Liver (tissue), 8 donors: ENCODE measurements at regions not wholly inside any gene's neighbourhood (a gene's known extent, or its start where the extent isn't known, plus 50 kb on each side); places are given as distances from the start of the nearest gene placed in this dataset.

Experiments
- DNase-seq: peaks from one replicate; pipeline ENCODE4 v3.0.0-alpha.2; 2017; ENCODE audit warnings: low spot score
- H3K27ac ChIP-seq, 2 donors: one replicate each; pipeline ENCODE4 v1.7.0; 2013; ENCODE audit warnings: inconsistent platforms in 2 of 2, low read length in 2 of 2, control low read depth in 1 of 2, low read depth in 1 of 2, mild to moderate bottlenecking in 1 of 2
- H3K27me3 ChIP-seq, 4 donors: one replicate each; pipeline versions ENCODE4 v1.6.1 to v1.7.0; 2013; ENCODE audit warnings: low read length in 3 of 4, inconsistent platforms in 1 of 4, mild to moderate bottlenecking in 1 of 4, moderate library complexity in 1 of 4; ENCODE audit not compliant: control insufficient read depth in 4 of 4, insufficient read depth in 4 of 4
- H3K36me3 ChIP-seq, 4 donors: one replicate each; pipeline versions ENCODE4 v1.6.1 to v1.7.0; 2013; ENCODE audit warnings: low read length in 3 of 4, mild to moderate bottlenecking in 3 of 4, low read depth in 1 of 4, moderate library complexity in 1 of 4; ENCODE audit not compliant: control insufficient read depth in 4 of 4, insufficient read depth in 3 of 4
- H3K4me1 ChIP-seq, 4 donors: one replicate each; pipeline versions ENCODE4 v1.6.1 to v1.7.0; 2013; ENCODE audit warnings: low read length in 3 of 4, mild to moderate bottlenecking in 3 of 4, moderate library complexity in 1 of 4; ENCODE audit not compliant: control insufficient read depth in 4 of 4, insufficient read depth in 4 of 4
- H3K4me3 ChIP-seq, 3 donors: one replicate each; pipeline versions ENCODE4 v1.6.1 to v1.7.0; 2013; ENCODE audit warnings: low read length in 3 of 3, control low read depth in 1 of 3, low read depth in 1 of 3, mild to moderate bottlenecking in 1 of 3
- H3K9ac ChIP-seq, 2 donors: one replicate each; pipeline ENCODE4 v1.7.0; 2013; ENCODE audit warnings: low read length in 2 of 2, mild to moderate bottlenecking in 2 of 2, moderate library complexity in 2 of 2, control low read depth in 1 of 2, low read depth in 1 of 2
- H3K9me3 ChIP-seq, 4 donors: one replicate each; pipeline versions ENCODE4 v1.6.1 to v1.7.0; 2013; ENCODE audit warnings: low read length in 3 of 4; ENCODE audit not compliant: control insufficient read depth in 4 of 4
- ATF3 ChIP-seq: IDR thresholded peaks from 2 replicates; pipeline ENCODE4 v1.6.1; 2016; ENCODE audit warnings: antibody characterized with exemption
- EGR1 ChIP-seq, 2 donors: IDR thresholded peaks; 2 replicates each; pipeline ENCODE4 v1.6.1; 2016 to 2018; ENCODE audit warnings: antibody characterized with exemption in 2 of 2, low read depth in 2 of 2
- FOXA1 ChIP-seq: IDR thresholded peaks from 2 replicates; pipeline ENCODE4 v1.6.1; 2016; ENCODE audit warnings: antibody characterized with exemption
- FOXA2 ChIP-seq: IDR thresholded peaks from 2 replicates; pipeline ENCODE4 v1.6.1; 2016; ENCODE audit warnings: antibody characterized with exemption
- GABPA ChIP-seq, 2 donors: IDR thresholded peaks in 1 of 2; conservative IDR thresholded peaks in 1 of 2; 2 replicates each; pipeline ENCODE4 v1.6.1; 2016; ENCODE audit warnings: antibody characterized with exemption in 2 of 2, mild to moderate bottlenecking in 1 of 2, moderate library complexity in 1 of 2
- HNF4A ChIP-seq, 2 donors: conservative IDR thresholded peaks; 2 replicates each; pipeline ENCODE4 v1.6.1; 2016; ENCODE audit warnings: antibody characterized with exemption in 2 of 2, mild to moderate bottlenecking in 2 of 2
- HNF4G ChIP-seq: IDR thresholded peaks from 2 replicates; pipeline ENCODE4 v1.6.1; 2016; ENCODE audit warnings: antibody characterized with exemption
- JUND ChIP-seq, 2 donors: IDR thresholded peaks; 2 replicates each; pipeline ENCODE4 v1.6.1; 2016; ENCODE audit warnings: antibody characterized with exemption in 2 of 2
- NR2F2 ChIP-seq: IDR thresholded peaks from 2 replicates; pipeline ENCODE4 v1.6.1; 2016; ENCODE audit warnings: antibody characterized with exemption
- RAD21 ChIP-seq, 2 donors: IDR thresholded peaks; 2 replicates each; pipeline ENCODE4 v1.6.1; 2016; ENCODE audit warnings: antibody characterized with exemption in 2 of 2, mild to moderate bottlenecking in 2 of 2
- RXRA ChIP-seq, 2 donors: IDR thresholded peaks; 2 replicates each; pipeline ENCODE4 v1.6.1; 2017 to 2018; ENCODE audit warnings: antibody characterized with exemption in 2 of 2, mild to moderate bottlenecking in 1 of 2
- SP1 ChIP-seq: IDR thresholded peaks from 2 replicates; pipeline ENCODE4 v1.6.1; 2018; ENCODE audit warnings: antibody characterized with exemption, mild to moderate bottlenecking
- TAF1 ChIP-seq: conservative IDR thresholded peaks from 2 replicates; pipeline ENCODE4 v1.6.1; 2016; ENCODE audit warnings: antibody characterized with exemption, mild to moderate bottlenecking
- YY1 ChIP-seq: IDR thresholded peaks from 2 replicates; pipeline ENCODE4 v1.6.1; 2016; ENCODE audit warnings: antibody characterized with exemption, mild to moderate bottlenecking
- WGBS: extraction: QIAGEN DNeasy Blood & Tissue Kit; methylation state at CpG from one replicate; pipeline ENCODE4 v1.1.7; 2013; 5-methylcytosine and 5-hydroxymethylcytosine counted together
- TF ChIP-seq, protein P1 (sequence below): fragments of 150-350 bp; IDR thresholded peaks from 2 replicates; pipeline ENCODE4 v1.5.1; 2017; ENCODE audit warnings: improper control_type of control experiment, low read depth, low read length; ENCODE audit not compliant: missing input control
- TF ChIP-seq, protein P2 (sequence below): IDR thresholded peaks from 2 replicates; pipeline ENCODE4 v1.6.1; 2016; ENCODE audit warnings: antibody characterized with exemption, mild to moderate bottlenecking
- TF ChIP-seq, protein P3 (sequence below): IDR thresholded peaks from 2 replicates; pipeline ENCODE4 v1.6.1; 2016; ENCODE audit warnings: antibody characterized with exemption
- TF ChIP-seq, protein P4 (sequence below): IDR thresholded peaks from 2 replicates; pipeline ENCODE4 v1.6.1; 2016; ENCODE audit warnings: antibody characterized with exemption
- donor health status: healthy.
- donor health status: healthy.
- donor health status: healthy.
- donor health status: healthy.
- donor health status: healthy.

GRCh38 chr16:74113545-74113944 lies 183.1 kb upstream of the PSMD7 start:
- no peak for DNase-seq
- Histone ChIP-seq H3K27me3 (no peaks in the 10 kb centered on the region), H3K4me1 (no peaks in the 10 kb centered on the region), H3K9ac (no peak overlapping the region), H3K9me3 (no peaks in the 10 kb centered on the region), H3K36me3 (no peaks in the 10 kb centered on the region), H3K27ac (no peak overlapping the region), H3K4me3 (no peak overlapping the region)
- WGBS: 92% methylated on average over 8 of the region's 8 CpGs
- TF ChIP-seq JUND (IDR thresholded peaks at IDR 0.05): no peak
- TF ChIP-seq HNF4G: no peak
- TF ChIP-seq RXRA (IDR thresholded peaks at IDR 0.05): no peak
- TF ChIP-seq, protein P1, sequence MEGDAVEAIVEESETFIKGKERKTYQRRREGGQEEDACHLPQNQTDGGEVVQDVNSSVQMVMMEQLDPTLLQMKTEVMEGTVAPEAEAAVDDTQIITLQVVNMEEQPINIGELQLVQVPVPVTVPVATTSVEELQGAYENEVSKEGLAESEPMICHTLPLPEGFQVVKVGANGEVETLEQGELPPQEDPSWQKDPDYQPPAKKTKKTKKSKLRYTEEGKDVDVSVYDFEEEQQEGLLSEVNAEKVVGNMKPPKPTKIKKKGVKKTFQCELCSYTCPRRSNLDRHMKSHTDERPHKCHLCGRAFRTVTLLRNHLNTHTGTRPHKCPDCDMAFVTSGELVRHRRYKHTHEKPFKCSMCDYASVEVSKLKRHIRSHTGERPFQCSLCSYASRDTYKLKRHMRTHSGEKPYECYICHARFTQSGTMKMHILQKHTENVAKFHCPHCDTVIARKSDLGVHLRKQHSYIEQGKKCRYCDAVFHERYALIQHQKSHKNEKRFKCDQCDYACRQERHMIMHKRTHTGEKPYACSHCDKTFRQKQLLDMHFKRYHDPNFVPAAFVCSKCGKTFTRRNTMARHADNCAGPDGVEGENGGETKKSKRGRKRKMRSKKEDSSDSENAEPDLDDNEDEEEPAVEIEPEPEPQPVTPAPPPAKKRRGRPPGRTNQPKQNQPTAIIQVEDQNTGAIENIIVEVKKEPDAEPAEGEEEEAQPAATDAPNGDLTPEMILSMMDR: no peak
- TF ChIP-seq HNF4A (conservative IDR thresholded peaks at IDR 0.05): no peak
- no peak for TF ChIP-seq TAF1
- no peak for TF ChIP-seq NR2F2
- no peak for TF ChIP-seq FOXA1
- TF ChIP-seq, protein P2, sequence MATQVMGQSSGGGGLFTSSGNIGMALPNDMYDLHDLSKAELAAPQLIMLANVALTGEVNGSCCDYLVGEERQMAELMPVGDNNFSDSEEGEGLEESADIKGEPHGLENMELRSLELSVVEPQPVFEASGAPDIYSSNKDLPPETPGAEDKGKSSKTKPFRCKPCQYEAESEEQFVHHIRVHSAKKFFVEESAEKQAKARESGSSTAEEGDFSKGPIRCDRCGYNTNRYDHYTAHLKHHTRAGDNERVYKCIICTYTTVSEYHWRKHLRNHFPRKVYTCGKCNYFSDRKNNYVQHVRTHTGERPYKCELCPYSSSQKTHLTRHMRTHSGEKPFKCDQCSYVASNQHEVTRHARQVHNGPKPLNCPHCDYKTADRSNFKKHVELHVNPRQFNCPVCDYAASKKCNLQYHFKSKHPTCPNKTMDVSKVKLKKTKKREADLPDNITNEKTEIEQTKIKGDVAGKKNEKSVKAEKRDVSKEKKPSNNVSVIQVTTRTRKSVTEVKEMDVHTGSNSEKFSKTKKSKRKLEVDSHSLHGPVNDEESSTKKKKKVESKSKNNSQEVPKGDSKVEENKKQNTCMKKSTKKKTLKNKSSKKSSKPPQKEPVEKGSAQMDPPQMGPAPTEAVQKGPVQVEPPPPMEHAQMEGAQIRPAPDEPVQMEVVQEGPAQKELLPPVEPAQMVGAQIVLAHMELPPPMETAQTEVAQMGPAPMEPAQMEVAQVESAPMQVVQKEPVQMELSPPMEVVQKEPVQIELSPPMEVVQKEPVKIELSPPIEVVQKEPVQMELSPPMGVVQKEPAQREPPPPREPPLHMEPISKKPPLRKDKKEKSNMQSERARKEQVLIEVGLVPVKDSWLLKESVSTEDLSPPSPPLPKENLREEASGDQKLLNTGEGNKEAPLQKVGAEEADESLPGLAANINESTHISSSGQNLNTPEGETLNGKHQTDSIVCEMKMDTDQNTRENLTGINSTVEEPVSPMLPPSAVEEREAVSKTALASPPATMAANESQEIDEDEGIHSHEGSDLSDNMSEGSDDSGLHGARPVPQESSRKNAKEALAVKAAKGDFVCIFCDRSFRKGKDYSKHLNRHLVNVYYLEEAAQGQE: no peak
- TF ChIP-seq, protein P3, sequence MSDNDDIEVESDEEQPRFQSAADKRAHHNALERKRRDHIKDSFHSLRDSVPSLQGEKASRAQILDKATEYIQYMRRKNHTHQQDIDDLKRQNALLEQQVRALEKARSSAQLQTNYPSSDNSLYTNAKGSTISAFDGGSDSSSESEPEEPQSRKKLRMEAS: no peak
- no peak for TF ChIP-seq YY1
- no peak for TF ChIP-seq RAD21 (IDR thresholded peaks at IDR 0.05)
- TF ChIP-seq, protein P4, sequence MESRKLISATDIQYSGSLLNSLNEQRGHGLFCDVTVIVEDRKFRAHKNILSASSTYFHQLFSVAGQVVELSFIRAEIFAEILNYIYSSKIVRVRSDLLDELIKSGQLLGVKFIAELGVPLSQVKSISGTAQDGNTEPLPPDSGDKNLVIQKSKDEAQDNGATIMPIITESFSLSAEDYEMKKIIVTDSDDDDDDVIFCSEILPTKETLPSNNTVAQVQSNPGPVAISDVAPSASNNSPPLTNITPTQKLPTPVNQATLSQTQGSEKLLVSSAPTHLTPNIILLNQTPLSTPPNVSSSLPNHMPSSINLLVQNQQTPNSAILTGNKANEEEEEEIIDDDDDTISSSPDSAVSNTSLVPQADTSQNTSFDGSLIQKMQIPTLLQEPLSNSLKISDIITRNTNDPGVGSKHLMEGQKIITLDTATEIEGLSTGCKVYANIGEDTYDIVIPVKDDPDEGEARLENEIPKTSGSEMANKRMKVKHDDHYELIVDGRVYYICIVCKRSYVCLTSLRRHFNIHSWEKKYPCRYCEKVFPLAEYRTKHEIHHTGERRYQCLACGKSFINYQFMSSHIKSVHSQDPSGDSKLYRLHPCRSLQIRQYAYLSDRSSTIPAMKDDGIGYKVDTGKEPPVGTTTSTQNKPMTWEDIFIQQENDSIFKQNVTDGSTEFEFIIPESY: no peak
- no peak for TF ChIP-seq ATF3
- no peak for TF ChIP-seq EGR1 (IDR thresholded peaks at IDR 0.05; ENCODE audit: low read depth in 2 of 2)
- no peak for TF ChIP-seq GABPA (IDR thresholded peaks at IDR 0.05 in 1 of 2, conservative IDR thresholded peaks at IDR 0.05 in 1 of 2)
- TF ChIP-seq SP1: no peak
- no peak for TF ChIP-seq FOXA2
